ENCODE measurements at regions not wholly inside any gene's neighbourhood (a gene's known extent, or its start where the extent isn't known, plus 50 kb on each side); places are given as distances from the start of the nearest gene placed in this dataset.
A peak's percentile ranks its signal among the peaks of the same experiment; 100 is the strongest.

- no peak for DNase-seq
These were observed 995.8 kb upstream of the CDH2 start for GRCh38 chr18:29172756-29173067.

DNA sequence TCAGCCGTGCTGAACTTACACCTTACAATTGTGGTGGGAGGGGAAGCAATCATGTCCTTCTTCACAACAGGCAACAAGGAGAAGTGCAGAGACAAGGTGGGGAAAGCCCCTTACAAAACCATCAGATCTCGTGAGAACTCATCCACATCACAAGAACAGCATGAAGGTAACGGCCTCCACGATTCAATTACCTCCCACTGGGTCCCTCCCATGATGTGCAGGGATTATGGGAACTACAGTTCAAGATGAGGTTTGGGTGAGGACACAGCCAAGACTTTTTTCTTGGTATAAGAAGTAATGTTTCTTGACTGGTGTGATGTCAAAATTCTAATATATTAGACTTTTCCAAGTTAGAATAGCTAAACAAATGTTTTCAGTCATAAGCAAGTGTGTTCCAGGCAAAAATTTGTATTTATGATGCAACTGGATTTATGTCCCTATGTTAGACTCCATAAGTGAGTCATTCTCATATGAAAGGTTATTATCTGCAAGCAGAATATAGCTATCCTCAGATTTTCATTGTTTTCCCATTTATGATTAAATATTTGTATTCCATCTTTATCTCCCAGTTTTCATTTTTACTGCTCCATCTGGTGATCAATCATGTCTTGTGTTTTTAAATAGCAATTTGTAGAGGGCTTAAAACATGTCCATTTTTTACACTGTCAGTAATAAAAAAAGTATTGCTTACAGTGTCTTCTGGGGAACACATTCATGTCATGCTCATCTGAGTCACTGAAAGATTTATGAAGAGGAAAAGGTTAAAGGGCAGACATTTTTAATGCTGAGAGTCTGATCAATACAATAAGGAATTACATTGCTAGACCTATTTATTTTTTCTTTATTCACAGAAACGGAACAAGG is 995.2 kb upstream of the CDH2 start:
- no peak for DNase-seq

DNA sequence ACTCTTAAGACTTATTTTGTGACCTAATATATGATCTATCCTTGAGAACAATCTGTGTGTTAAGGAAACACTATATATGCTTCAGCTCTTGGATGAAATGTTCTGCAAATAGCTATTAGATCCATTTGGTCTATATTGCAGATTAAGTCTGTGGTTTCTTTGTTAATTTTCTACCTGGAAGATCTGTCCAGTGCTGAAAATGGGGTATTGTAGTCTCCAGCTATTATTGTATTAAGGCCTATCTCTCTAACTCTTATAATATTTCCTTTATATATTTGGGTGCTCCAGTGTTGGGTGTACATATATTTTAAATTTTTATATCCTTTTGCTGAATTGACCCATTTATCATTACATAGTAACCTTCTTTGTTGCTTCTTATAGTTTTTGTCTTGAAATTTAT is 992.7 kb upstream of the CDH2 start:
- DNase-seq, result no peak

DNA sequence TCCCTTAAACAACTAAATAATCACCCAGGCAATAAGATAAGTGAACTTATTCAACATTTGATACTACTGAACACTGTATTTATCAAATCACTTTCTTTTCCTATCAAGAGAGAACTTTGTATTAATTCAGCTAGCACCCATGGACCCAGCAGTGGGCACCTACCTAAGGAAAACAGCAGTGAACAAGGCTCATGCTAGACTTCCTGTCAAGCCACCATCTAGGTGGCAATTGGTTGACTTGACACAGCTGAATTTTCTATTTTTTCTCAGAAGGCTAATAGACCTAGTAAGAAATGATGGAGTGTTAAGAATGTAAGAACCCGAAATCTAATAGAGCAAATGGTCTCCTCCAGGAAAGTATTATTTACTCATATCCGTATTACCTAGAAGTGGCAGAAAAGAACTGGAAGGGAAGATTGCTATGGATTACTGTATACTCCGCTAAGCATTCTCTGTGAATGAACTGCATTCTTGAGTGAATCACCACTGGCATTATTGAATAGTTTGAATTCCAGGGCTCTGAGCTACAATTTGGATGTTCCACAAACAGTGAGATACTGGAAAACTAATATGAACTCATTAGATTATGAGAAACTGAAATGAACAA is 988.2 kb upstream of the CDH2 start:
- peak; percentile 83 to 95 for DNase-seq

DNA sequence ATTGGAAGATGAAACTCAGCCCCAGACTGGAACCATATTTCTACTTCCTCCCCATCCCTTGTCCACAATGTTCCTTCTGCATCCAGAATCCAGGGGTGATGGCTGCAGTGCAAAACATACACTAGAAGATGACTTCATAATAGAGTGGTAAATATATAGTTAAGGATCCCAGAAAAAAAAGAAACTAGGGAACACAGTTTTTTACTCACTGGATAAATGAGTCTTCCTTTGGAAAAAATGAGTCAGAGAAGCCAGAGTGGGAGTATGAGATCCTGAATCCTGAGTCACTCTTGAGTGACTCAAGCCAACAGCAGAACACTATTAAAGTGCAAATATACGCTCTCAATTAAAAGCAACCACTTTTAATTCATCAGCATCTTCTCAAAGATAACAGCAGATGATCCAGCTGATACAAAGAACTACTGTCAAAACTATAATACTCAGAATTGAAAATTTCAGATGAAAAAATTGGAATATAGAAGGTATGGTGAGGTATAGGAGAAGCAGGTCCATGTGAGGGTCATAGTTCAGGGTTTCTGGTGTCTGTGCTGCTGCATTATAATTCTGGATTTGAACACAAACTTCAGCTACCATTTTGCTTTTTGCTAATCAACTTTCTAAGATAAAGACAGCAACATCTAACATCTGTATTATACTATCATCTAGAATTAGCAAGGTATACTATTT is 987.2 kb upstream of the CDH2 start:
- DNase-seq, result peak; percentile 92 to 94

GRCh38 chr18:29163596-29163995 is 986.7 kb upstream of the CDH2 start:
- DNase-seq, result no peak

DNA sequence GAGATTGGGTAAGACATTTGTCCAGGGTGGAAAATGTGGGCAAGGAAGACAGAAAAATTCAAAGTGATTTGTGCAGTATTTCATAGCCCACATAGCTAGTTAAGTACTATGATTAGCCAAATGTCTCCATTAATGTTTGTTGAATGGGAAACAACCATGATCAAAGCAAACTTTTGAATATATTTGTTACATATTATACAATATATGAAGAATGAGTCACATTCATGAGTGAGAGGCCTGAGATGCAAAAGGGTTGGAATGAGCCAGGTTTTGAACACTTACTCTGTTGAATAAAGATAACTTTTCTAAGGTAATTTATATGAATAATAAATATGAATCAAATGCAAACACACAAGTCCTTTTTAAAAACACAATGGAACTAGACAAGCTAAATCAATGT is 984.5 kb upstream of the CDH2 start:
- DNase-seq, result no peak

DNA sequence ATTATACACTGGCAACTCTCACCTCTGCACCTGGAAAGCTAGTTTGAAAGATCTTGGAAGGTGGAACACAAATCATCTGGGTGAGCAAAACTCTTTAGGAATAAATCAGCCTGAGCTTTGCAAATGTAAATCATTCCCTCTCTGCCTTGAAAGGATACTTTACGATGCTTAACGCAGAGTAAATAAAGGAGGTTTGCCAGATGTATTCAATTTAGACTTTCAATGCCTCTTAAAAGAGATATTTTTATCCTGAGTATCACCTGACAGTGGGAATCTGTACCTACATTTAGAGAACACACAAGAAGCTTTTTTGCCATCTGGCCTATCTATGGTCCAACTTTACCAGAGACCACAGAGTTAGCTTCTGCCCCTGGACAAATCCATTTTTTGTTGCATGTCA is 983.2 kb upstream of the CDH2 start:
- no peak for DNase-seq

DNA sequence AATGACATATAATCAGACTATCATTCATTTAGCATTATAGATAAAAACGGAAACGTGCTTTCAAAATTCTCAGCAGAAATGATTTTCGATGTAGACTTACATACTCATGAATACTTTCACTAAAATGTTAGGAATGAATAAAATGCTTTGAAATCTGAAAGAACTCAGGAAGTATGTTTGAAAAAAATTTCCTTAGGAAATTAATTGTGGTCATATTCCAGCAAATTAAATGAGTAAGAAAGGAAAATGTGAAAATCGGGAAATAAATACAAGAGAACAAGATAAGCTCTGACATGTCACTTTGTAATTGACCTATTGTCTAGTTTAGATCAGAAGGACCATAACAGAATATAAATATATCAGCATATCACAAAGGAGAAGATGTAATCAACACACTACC is 981.0 kb upstream of the CDH2 start:
- no peak for DNase-seq

DNA sequence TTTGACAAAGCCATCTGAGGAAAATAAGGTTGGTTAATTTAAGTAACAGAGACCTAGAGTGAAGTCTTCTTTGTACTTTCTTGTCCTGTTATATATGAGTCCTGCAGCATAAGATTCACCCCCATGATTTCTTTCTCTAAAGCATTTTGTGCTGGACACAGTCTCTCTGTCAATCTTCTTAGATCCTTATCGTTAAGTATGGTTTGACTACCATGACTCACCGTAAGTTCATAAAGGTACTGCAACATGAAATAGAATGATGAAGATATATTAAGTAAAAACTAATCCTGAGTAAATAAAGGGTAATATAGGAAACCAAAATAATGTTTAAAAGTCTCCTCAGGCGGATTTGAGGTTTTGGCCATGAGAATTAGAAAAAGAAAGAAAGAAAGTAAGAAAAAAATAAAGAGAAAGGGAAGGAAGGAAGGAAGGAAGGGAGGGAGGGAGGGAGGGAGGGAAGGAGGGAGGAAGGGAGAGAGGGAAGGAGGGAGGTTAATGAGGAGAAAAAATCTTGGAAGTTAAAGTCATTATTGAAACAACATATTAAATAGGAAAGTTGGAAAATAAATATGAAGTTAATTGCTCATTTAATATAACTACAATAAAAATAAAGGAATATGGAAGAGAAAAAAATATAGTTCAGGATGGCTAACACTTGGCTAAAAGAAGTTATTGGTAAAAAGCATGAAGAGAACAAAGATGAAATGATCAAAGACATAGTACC is 980.3 kb upstream of the CDH2 start:
- DNase-seq, result no peak

DNA sequence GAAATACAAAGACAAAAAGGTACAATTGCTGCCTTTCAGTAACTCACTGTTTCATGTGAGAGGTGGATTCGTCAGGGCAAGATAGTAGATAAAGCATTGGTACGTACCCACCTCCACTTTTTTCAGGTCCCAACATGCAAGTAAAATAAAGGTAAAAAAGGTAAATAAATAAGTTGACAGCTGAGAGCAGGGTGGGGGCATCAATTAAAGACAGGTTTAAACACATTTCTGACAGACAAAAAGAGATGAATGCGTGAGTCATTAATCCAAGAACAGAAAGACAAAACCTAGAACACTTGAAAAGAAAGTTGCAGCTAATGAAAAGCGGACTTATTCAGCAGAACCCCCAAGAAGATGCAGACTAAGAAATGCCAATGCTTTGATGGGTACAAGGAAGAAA is 979.6 kb upstream of the CDH2 start:
- no peak for DNase-seq

GRCh38 chr18:29154758-29155725 is 978.1 kb upstream of the CDH2 start:
- peak in 1 of 2 experiments; percentile 55 for DNase-seq

GRCh38 chr18:29154196-29154757 is 977.3 kb upstream of the CDH2 start:
- no peak for DNase-seq

DNA sequence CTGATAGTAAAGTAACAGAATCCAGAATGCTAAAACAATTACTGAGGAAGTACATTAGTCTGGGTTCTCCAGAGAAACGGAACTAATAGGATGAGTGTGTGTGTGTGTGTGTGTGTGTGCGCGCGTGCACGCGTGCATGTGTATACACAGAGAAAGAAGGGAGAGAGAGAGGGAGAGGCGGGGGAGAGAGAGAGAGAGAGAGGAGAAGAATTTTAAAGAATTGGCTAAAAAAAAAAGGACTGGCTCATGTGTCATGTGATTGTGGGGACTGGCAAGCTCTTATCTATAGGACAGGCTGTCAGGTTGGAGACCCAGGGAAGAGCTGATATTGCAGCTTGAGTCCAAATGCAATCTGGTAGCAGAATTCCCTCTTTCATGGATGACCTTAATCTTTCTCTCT is 976.2 kb upstream of the CDH2 start:
- DNase-seq, result no peak

GRCh38 chr18:29147944-29148343 is 971.0 kb upstream of the CDH2 start:
- DNase-seq, result peak in 1 of 2 experiments; percentile 37

DNA sequence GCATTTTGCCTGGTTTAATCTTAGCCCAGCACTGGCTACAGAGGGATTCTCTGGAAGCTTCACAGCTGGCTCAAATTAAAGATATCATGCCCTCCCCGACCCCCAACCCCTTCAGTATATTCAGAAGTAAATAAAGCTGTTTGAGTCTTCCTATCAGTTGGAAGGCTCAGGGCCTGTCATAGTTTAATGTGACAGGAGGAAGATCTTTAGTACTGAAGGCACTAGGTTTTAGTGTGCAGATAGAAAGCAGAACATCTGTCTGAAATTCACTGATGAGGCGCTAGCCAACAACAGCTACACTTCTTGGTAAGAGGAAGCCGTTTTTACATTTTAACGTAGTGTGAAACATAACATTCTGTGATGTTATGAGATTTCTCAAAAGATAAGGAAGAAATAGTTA is 969.1 kb upstream of the CDH2 start:
- no peak for DNase-seq

DNA sequence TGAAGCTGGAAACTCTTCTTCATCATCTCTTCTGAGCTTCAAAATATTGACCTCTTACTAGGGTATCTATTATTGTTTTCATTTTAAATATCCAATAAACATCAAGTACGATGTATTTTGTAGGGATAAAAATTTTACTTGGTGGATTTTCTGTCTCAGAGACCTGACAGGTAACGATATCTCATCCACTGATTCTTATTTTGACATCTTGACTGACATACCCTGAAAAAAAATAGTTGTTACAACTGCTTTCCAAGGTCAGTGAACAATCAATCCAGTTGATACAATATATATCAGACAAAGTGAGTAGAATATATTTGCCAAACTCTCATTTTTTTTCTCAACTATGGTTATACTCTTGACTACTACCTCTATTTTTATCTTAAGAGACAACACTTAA is 963.7 kb upstream of the CDH2 start:
- no peak for DNase-seq

DNA sequence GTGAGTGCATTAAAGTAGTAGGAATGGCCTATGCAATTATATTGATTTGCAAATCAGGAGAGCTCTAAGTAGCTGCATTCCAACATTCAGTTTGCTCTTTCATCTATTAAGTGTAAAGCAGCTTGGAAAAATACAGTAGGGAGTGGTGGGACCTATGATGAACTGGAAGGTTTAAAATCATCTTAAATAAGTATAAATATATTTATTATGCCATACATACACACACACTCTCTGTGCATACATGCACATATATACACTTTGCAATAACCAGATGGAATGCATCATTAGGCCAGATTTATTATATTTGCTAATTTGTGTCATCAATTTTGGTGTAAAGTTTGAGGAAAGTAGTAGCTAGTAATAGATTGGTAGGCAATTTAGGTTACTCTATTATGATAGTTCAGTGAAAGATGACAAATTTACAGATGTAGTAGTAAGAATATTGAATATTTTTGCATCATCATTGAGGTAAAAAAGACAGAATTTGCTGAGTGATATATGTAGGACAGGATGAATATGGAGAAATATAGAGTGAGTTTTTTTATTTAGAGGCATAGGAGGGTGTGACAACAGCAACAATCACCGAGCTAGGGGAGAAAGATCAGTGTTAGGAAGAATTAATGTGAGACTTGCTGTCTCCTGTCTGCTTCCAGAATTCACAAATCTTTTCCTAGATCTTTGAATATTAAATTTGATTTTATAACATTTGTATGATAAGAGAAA is 961.0 kb upstream of the CDH2 start:
- no peak for DNase-seq

- no peak for DNase-seq
These were observed 947.0 kb upstream of the CDH2 start for GRCh38 chr18:29123706-29124530.

DNA sequence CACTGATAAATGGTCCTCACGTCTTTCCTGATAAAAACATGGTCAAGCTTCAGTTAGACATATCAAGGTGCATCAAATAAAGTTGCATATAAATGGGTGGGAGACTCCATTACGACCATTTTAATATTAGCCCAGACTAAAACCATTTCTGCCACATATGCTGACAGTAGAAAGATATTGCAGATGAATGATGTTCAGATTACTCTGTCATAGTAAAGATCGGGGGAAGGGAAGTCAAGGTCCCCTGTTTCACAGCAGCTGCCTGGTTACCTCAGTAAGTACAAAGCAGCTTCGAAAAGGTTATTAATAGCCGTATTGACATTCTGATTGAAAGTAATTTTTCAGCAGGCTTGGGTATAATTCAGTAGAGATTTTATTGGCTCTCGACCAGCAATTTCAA is 927.7 kb upstream of the CDH2 start:
- DNase-seq, result no peak
